K562 (cell line): ENCODE measurements at regions not wholly inside any gene's neighbourhood (a gene's known extent, or its start where the extent isn't known, plus 50 kb on each side); places are given as distances from the start of the nearest gene placed in this dataset.

Experiments
- ATAC-seq: fragments of 200-7000 bp; cut with Tn5 transposase; 3 replicates; pipeline ENCODE4 v1.9.1; 2020; ENCODE audit warnings: moderate library complexity
- BruUV-seq: library from RNA; stranded (reverse); fragments of 400-500 nt; replicated peaks from 2 replicates; lab custom pipeline; 2021; lab: Mats Ljungman, UMichigan
- CTCF ChIA-PET: fragments of 300-600 bp; formaldehyde crosslinking; extraction: SDS; loops from one replicate; lab custom pipeline; 2021; ENCODE audit warnings: low intra/inter-chr PET ratio; lab: Yijun Ruan, JAX
- POLR2A ChIA-PET: fragments of 300-600, 350-650 bp; sonication (Branson Sonifier 250); formaldehyde crosslinking; extraction: SDS; loops from one replicate; lab custom pipeline; 2021; ENCODE audit warnings: antibody characterized with exemption, inconsistent platforms; lab: Yijun Ruan, JAX
- DNase-seq, 4 experiments: peaks; one replicate each; pipeline versions ENCODE4 v3.0.0 to v3.0.0-alpha.2; 2011 to 2018; ENCODE audit warnings: low spot score in 3 of 4, mixed read lengths in 3 of 4; ENCODE audit errors: extremely low read depth in 1 of 4
- FAIRE-seq: peaks from 2 replicates; lab custom pipeline; 2011; peaks lifted over from hg19 to GRCh38; lab: Jason Lieb, UNC
- H2AFZ ChIP-seq: 2 replicates; pipeline ENCODE4 v1.6.0; 2011; ENCODE audit warnings: low read depth, low read length, control low read depth, inconsistent platforms
- H3K27ac ChIP-seq: fragments of 200-600 bp; 3 replicates; pipeline ENCODE4 v1.8.0; 2011; ENCODE audit warnings: low read depth, mild to moderate bottlenecking, control low read depth, inconsistent platforms, low read length, moderate library complexity, mixed read lengths; ENCODE audit errors: extremely low read depth
- H3K27me3 ChIP-seq, 2 experiments: fragments of 300-600 bp in 1 of 2; 2 replicates in 1 of 2; 3 replicates in 1 of 2; pipeline versions ENCODE4 v1.6.0 to v1.8.0; 2011; ENCODE audit warnings: inconsistent platforms in 2 of 2, low read length in 2 of 2, mild to moderate bottlenecking in 1 of 2, mixed read lengths in 1 of 2, moderate library complexity in 1 of 2; ENCODE audit not compliant: control insufficient read depth in 2 of 2, insufficient read depth in 2 of 2
- H3K36me3 ChIP-seq: fragments of 300-600 bp; 3 replicates; pipeline ENCODE4 v1.8.0; 2011; ENCODE audit warnings: mild to moderate bottlenecking, low read length, inconsistent platforms; ENCODE audit not compliant: control insufficient read depth, insufficient read depth
- H3K4me1 ChIP-seq, 2 experiments: fragments of 200-600 bp in 1 of 2; replicated peaks in 1 of 2; 2 replicates in 1 of 2; 3 replicates in 1 of 2; pipeline versions ENCODE4 v1.5.1 to v1.8.0; 2011; ENCODE audit warnings: inconsistent platforms in 2 of 2, low read length in 2 of 2, mild to moderate bottlenecking in 1 of 2, mixed read lengths in 1 of 2, moderate library complexity in 1 of 2; ENCODE audit not compliant: control insufficient read depth in 2 of 2, insufficient read depth in 2 of 2
- H3K4me2 ChIP-seq: 2 replicates; pipeline ENCODE4 v1.6.1; 2011; ENCODE audit warnings: low read length, control low read depth, inconsistent platforms, mixed read lengths; ENCODE audit not compliant: insufficient read depth
- H3K4me3 ChIP-seq: fragments of 200-600 bp; sonication (generic), shearing (Covaris generic); 2 replicates; pipeline ENCODE4 v1.5.1; 2016; ENCODE audit warnings: control low read depth, inconsistent platforms
- H3K79me2 ChIP-seq: fragments of 200-600 bp; 3 replicates; pipeline ENCODE4 v1.8.0; 2011; ENCODE audit warnings: low read length, inconsistent platforms; ENCODE audit not compliant: control insufficient read depth, insufficient read depth
- H3K9ac ChIP-seq, 2 experiments: 2 replicates each; pipeline versions ENCODE4 v1.6.0 to v1.6.1; 2011; ENCODE audit warnings: low read depth in 2 of 2, low read length in 2 of 2, control low read depth in 1 of 2, inconsistent platforms in 1 of 2, mild to moderate bottlenecking in 1 of 2, mixed read lengths in 1 of 2; ENCODE audit not compliant: insufficient read depth in 1 of 2
- H3K9me1 ChIP-seq: one replicate; pipeline ENCODE4 v1.6.0; 2011; ENCODE audit warnings: inconsistent platforms, mild to moderate bottlenecking, low read length, moderate library complexity; ENCODE audit not compliant: control insufficient read depth, insufficient read depth
- H3K9me3 ChIP-seq: replicated peaks from 2 replicates; pipeline ENCODE4 v1.5.1; 2011; ENCODE audit warnings: low read depth, low read length, inconsistent platforms; ENCODE audit not compliant: control insufficient read depth, insufficient read depth
- H4K20me1 ChIP-seq: replicated peaks from 2 replicates; pipeline ENCODE4 v1.6.1; 2011; ENCODE audit warnings: low read length, inconsistent platforms, mixed read lengths; ENCODE audit not compliant: control insufficient read depth, insufficient read depth
- ARNT ChIP-seq, 2 experiments: fragments of 450-650 bp; IDR thresholded peaks; 2 replicates each; pipeline ENCODE4 v1.6.1; 2016; ENCODE audit warnings: mild to moderate bottlenecking in 1 of 2
- CBX3 ChIP-seq, 2 experiments: IDR thresholded peaks; 1 replicate in 1 of 2; 2 replicates in 1 of 2; pipeline ENCODE4 v1.6.1; 2012; ENCODE audit warnings: inconsistent platforms in 2 of 2, low read length in 2 of 2, borderline replicate concordance in 1 of 2, control low read depth in 1 of 2
- DPF2 ChIP-seq: fragments of 450-650 bp; IDR thresholded peaks from 2 replicates; pipeline ENCODE4 v1.6.1; 2016
- ELF4 ChIP-seq: fragments of 450-650 bp; formaldehyde crosslinking; IDR thresholded peaks from 2 replicates; pipeline ENCODE4 v1.4.0; 2022; ENCODE audit warnings: missing genetic modification characterization
- FOXP1 ChIP-seq: sonication (generic); formaldehyde crosslinking; IDR thresholded peaks from 2 replicates; pipeline ENCODE4 v1.8.0; 2022; ENCODE audit warnings: mild to moderate bottlenecking, missing genetic modification reagents
- HDAC3 ChIP-seq: fragments of 450-650 bp; IDR thresholded peaks from 2 replicates; pipeline ENCODE4 v1.6.1; 2018; ENCODE audit warnings: borderline replicate concordance, mild to moderate bottlenecking, moderate library complexity; ENCODE audit not compliant: partially characterized antibody
- HOXB6 ChIP-seq: fragments of 250-450 bp; sonication (Bioruptor Pico); IDR thresholded peaks from 2 replicates; pipeline ENCODE4 v1.5.1; 2022; ENCODE audit warnings: mild to moderate bottlenecking, borderline replicate concordance
- IFI16 ChIP-seq: fragments of 250-450 bp; sonication (Bioruptor Pico); IDR thresholded peaks from 2 replicates; pipeline ENCODE4 v2.1.2; 2022; ENCODE audit warnings: mild to moderate bottlenecking, inconsistent platforms
- MECOM ChIP-seq: fragments of 250-450 bp; sonication (Bioruptor Pico); IDR thresholded peaks from 2 replicates; pipeline ENCODE4 v1.8.0; 2022; ENCODE audit warnings: inconsistent platforms
- NFIX ChIP-seq: fragments of 250-450 bp; sonication (Bioruptor Pico); IDR thresholded peaks from 2 replicates; pipeline ENCODE4 v1.4.0; 2020; ENCODE audit warnings: low read depth, mild to moderate bottlenecking, moderate library complexity
- PCBP2 ChIP-seq: fragments of 200-400 bp; formaldehyde crosslinking; IDR thresholded peaks from 2 replicates; pipeline ENCODE4 v1.6.1; 2018; ENCODE audit warnings: low read length, low read depth, mild to moderate bottlenecking, moderate library complexity; ENCODE audit not compliant: poor library complexity, severe bottlenecking
- POLR2AphosphoS2 ChIP-seq: IDR thresholded peaks from 2 replicates; pipeline ENCODE4 v1.6.1; 2012; ENCODE audit warnings: low read length, improper control_type of control experiment
- PTTG1 ChIP-seq: fragments of 450-650 bp; IDR thresholded peaks from 2 replicates; pipeline ENCODE4 v1.6.1; 2016; ENCODE audit warnings: low read depth, mild to moderate bottlenecking, missing genetic modification characterization, missing compliant biosample characterization
- RBM15 ChIP-seq: fragments of 200-400 bp; formaldehyde crosslinking; IDR thresholded peaks from 2 replicates; pipeline ENCODE4 v1.6.1; 2018; ENCODE audit warnings: mild to moderate bottlenecking, low read length, moderate library complexity; ENCODE audit not compliant: insufficient read depth
- SAP30 ChIP-seq: fragments of 200-600 bp; sonication (generic); IDR thresholded peaks from 2 replicates; pipeline ENCODE4 v1.6.1; 2012; ENCODE audit warnings: borderline replicate concordance, low read depth, mild to moderate bottlenecking, moderate library complexity, low read length, control low read depth, inconsistent platforms; ENCODE audit not compliant: insufficient read depth, poor library complexity, severe bottlenecking
- SREBF2 ChIP-seq: sonication (generic); formaldehyde crosslinking; IDR thresholded peaks from 2 replicates; pipeline ENCODE4 v1.4.0; 2020; ENCODE audit warnings: mild to moderate bottlenecking, missing genetic modification reagents
- TSHZ1 ChIP-seq: fragments of 250-450 bp; sonication (Bioruptor Pico); IDR thresholded peaks from 2 replicates; pipeline ENCODE4 v1.4.0; 2020; ENCODE audit warnings: mild to moderate bottlenecking, moderate library complexity
- ZBTB49 ChIP-seq: sonication (generic); formaldehyde crosslinking; IDR thresholded peaks from 2 replicates; pipeline ENCODE4 v1.8.0; 2022; ENCODE audit warnings: missing genetic modification reagents, mild to moderate bottlenecking, borderline replicate concordance
- ZNF586 ChIP-seq: fragments of 450-650 bp; formaldehyde crosslinking; conservative IDR thresholded peaks from 2 replicates; pipeline ENCODE4 v1.4.0; 2020; ENCODE audit warnings: mild to moderate bottlenecking, moderate library complexity
- WGBS: fragments of 100-300 bp; shearing (Covaris generic); methylation state at CpG from one replicate; pipeline ENCODE4 v1.1.6; 2016; ENCODE audit warnings: low coverage, mixed read lengths; ENCODE audit not compliant: insufficient coverage; ENCODE audit errors: missing lambda C conversion rate; 5-methylcytosine and 5-hydroxymethylcytosine counted together
- in situ Hi-C: fragments of 300-500 bp; cut with MboI; formaldehyde crosslinking; loops from 4 replicates; pipeline ENCODE4 v1.15.0; 2018; ENCODE audit warnings: inconsistent platforms, mixed read lengths
- intact Hi-C: fragments of 100-400 bp; cut with micrococcal nuclease; formaldehyde crosslinking; loops from 2 replicates; pipeline ENCODE4 v1.14.2; 2022

- FAIRE-seq (no peak), ATAC-seq (no peak), DNase-seq (no peak)
- Histone ChIP-seq H3K9me1 (no peaks in the 10 kb centered on the region), H3K27me3 (no peaks in the 10 kb centered on the region), H3K27ac (no peak overlapping the region), H4K20me1 (no peaks in the 10 kb centered on the region), H3K9me3 (no peaks in the 10 kb centered on the region), H2AFZ (no peak overlapping the region), H3K36me3 (no peaks in the 10 kb centered on the region), H3K4me1 (no peaks in the 10 kb centered on the region), H3K9ac (no peak overlapping the region), H3K4me2 (no peak overlapping the region), H3K79me2 (no peaks in the 10 kb centered on the region), H3K4me3 (no peak overlapping the region)
- 0% methylated on average over 3 of the region's 3 CpGs for WGBS
- intact Hi-C loops (no loop called here), in situ Hi-C loops (no loop called here)
- ChIA-PET CTCF (no interaction called here), POLR2A (no interaction called here)
- no TSS peak for BruUV-seq
- TF ChIP-seq SREBF2 (no peak), PCBP2 (no peak), NFIX (CRISPR knock-in tag) (no peak), DPF2 (no peak), TSHZ1 (CRISPR knock-in tag) (no peak), PTTG1 (tag) (no peak), ARNT (IDR thresholded peaks at IDR 0.05) (no peak), CBX3 (IDR thresholded peaks at IDR 0.05; ENCODE audit: borderline replicate concordance in 1 of 2, low read length in 2 of 2) (no peak), HDAC3 (no peak), SAP30 (no peak), POLR2AphosphoS2 (no peak), HOXB6 (CRISPR knock-in tag) (no peak), IFI16 (CRISPR knock-in tag) (no peak), FOXP1 (CRISPR knock-in tag) (no peak), RBM15 (no peak), ELF4 (no peak), ZBTB49 (CRISPR knock-in tag) (no peak), MECOM (CRISPR knock-in tag) (no peak), ZNF586 (CRISPR knock-in tag) (no peak)
Observed at GRCh38 chr18:73924836-73925235, 222.8 kb downstream of the FBXO15 start.
